Activated naive CD4-positive, alpha-beta T cell (primary cell): ENCODE measurements at regions not wholly inside any gene's neighbourhood (a gene's known extent, or its start where the extent isn't known, plus 50 kb on each side); places are given as distances from the start of the nearest gene placed in this dataset.

Experiments
- DNase-seq, 4 experiments: peaks; one replicate each; lab custom pipeline; 2025; lab: John Stamatoyannopoulos, UW

DNA sequence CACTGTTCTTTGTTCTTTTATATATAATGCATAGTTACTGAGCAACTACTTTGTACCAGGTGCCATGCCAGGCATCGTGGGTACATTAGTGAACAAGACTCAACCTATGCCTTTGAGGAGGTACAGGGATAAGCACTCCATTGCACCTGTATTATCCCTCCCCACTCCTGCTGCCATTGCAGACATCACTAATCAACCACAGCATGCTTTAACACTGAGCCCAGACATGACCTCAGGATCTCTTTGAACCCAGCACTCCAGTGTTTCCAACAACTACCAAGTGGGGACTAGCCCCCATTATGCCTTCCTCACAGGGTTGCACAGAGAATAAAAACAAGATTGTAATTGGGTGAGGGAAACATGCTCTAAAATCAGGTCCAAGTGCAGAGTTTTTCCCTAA is 60.5 kb upstream of the COL13A1 start:
- no peak for DNase-seq

DNA sequence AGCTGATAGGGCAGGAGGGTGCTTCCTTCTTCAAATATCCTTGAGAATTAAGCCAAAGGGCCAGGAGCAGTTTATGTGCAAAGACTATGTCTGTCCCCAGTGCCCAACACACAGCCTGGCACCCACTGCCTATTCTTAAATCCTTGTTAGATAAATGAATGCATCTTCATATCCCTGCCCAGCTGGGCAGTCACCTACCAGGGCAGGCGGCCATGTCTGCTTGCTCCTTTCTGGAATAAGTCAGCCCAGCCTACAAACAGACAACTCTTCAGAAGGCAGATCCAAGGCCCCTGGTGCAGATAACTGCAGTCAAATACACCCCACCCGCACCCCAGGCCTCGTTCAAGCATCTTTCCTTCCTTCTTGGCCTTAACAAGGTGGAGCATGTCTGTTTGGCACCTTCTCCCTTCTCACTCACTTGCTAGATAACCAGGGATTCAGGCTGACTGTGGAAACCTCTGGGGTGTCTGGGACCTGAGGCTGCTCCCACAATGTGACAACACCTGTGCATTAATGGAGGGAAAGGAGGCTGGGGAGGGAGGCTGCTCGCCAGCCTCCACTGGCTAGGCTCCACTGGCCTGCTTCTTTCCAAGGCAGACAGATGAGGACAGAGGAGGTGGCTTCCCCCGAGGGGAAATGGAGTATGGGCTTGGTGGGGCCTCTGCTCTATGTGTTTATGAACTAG is 59.9 kb upstream of the COL13A1 start:
- DNase-seq, result no peak

DNA sequence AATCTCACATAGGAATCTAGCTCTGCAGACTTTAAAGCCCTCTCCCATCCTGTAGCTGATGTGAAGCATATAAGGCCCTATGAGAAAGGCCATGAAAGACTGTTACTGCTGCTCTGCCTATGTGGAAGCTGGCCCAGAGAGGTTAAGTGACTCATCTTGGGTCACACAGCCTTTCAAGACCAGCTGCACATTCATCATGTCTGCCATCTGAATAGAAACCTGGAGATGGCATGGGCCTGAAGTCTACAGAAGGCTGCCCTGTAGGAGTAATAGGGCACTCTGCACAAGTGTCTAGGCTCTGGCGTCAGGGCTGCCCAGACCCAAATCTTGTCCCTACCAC is 59.4 kb upstream of the COL13A1 start:
- DNase-seq, result no peak

DNA sequence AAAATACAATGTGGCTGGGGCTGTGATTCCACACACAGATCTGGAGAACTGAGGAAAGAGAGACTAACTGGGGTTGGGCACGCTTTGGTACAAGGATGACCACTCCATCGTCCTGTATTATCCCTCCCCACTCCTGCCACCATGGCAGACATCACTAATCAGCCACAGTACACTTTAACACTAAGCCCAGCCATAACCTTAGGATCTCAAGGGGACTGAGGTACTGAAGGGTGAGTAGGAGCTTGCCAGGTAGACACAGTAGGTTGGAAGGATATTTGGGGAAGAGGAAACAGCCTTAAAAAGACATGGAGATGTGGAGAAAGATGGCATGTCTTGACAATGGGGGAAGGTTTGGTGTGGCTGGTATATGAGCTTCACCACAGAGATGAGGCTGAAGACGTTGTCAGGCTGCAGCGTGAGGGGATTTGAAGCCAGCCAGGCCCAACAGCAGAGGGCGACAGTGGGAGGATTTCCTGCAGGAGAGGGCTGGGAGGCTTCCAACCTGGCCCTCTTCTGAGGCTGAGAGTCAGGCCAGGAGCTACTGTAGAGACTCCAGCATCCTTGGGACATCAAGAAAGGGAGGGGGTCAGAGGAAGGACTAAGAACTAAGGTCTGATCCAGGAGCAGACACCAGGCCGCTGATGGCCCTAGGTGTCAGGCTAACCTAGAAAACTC is 58.6 kb upstream of the COL13A1 start:
- DNase-seq, result no peak

DNA sequence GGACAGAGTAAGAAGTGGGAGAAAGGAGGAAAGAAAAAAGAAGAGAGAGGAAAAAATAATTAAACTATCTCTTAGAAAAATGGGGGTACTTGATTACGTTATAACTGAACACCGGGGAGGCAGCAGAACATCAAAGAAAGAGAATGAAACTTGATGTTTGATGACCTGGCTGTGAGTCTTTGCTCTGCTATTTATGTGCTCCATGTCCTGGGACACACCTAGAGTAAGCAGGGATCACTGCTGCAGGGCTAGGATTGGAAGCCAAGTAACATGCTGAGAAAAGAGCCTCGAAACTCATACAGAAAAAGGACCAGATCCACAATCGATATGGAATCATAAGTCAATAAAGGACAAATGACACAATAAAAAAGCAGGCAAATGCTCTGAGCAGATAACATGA is 56.7 kb upstream of the COL13A1 start:
- DNase-seq, result no peak

DNA sequence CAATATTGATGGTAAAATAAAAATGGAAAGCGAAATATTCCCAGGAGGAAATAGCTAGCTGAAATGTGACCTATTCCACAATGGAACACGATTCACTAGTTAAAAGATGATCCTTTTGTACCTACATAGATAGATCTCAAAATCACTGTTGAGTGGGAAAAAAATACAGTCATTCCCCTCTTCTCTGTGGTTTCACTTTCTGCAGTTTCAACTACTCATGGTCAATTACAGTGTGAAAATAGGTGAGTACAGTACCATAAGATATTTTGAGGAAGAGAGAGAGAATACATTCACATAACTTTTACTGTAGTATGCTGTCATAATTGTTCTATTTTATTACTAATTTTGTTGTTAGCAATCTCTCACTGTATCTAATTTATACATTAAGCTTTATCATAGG is 56.0 kb upstream of the COL13A1 start:
- no peak for DNase-seq

DNA sequence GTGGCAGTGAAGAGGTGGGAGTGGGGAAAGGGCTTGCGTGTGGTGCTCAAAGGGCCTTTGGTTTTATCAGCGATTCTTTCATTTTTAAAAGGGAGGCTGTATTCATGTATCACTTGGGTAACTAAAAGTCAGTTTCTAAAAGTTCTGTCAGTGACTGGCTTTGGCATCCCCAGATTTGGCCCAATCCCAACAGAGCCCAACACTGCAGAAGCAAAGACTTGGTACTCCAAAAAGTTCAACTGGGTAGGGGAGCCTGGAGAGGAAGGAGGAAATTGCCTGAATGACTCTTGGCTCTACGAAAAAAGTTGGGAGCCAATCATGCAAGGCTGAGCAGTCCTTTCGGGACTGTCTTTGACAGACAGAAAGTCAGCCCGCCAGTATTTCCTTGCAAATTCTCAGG is 54.5 kb upstream of the COL13A1 start:
- DNase-seq, result no peak

DNA sequence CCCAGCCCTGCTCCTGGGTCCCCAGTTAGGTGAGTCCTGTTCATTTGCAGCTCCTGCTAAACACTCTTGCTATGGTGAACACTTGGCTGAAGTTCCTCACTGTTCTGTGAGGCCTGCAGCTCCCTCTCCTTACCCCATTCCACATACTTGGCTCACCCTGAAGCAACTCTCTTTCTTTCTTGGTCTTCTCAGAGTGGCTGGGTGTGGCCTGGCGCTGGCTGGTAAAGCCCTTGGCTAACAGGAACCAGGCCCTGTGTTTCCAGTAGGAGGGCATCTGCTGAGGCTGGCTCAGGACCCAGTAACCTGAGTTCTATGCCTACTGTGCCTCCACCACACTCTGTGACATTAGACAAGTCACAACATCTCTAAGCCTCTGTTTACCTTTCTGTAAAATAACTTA is 53.1 kb upstream of the COL13A1 start:
- no peak for DNase-seq

DNA sequence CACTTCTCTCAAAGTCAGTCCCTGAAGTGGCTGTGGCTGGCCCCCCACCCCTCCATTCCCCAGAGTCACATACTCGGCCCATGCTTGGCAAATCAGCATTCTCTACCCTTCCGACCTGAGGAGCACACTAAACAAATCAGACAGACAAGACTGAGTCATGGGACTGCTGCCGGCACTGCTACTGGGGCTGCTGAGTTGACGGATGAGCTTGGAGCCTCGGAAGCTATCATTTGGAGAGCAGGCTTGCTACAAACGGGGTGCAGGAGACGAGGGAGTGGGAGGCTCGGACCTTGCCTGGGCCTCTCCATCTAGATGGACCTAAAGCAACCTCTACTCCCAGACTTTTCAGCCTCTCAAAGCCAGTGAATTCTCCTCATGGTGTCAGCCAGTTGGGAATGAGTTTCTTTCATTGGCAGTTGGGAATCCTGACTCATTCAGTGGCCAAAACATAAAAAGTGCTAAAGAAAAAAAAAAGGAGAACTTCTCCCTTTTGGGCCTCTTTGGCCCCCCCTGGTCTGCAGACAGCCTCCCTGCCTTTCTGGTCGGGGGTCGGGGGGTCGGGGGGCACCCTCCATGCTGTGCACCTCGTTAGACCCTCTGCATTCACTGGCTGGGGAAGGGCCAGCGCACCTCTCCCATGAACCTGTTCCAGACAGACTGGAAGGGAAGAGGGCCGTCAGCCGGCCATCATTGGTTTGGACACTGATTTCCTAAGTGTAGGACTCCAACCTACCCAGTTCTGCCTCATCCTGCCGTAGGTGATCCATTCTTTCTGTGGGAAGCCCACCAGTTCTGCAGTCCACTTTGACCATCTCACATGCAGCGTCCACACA is 52.3 kb upstream of the COL13A1 start:
- DNase-seq, result no peak

DNA sequence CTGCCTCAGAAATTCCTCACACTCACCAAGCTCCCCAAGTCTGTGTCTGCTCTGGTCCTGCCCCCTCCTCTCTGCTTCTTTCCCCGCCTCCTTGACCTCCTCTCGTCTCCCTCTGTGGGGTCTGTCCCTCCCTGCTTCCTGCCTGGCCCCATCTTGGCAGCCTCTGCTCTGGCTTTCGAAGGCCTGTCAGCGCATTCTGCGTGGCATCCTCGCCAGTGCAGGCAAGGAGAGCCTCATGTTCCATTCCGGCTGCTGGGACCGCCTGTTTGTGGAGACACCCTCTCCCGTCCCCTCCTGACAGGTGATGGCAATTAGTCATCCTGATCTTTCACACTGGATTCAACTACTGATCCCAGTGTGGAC is 51.7 kb upstream of the COL13A1 start:
- DNase-seq, result no peak

DNA sequence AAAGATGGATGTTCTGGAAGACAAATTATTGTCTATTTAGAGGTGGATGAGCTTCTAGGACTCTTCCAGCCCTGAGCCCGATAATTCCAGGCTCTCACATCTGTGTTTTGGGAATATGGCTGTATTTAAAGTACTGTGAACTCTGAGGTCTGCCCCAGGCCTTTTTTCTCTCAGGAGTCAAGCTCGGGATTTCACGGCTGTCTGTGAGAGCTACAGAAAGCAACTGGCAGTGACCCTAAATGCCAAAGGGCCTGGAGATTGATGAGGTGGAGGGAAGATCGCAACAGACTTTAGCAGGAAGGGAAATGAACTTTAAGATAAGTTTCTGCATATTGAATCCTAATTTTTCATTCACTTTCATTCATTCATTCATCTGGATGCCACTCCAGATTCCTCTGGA is 51.0 kb upstream of the COL13A1 start:
- DNase-seq, result no peak

DNA sequence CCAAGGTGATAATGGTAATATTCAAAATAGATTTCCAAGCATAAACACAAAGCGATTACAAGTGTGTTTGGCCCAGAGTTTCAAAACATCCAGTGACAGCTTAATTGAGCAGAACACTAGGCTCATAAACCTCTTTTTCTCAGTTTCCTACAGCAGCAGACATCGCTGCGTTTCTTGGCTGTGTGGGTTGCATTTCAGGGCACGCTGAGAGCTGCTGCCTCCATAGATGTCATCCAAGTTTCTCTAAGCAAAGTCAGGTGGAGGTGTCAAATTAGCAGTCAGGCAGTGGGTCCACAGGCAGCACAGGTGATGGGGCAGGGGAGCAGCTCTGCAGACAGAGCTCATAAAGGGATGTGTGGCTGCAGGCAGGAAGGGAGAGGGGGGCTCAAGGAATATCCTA is 50.5 kb upstream of the COL13A1 start:
- no peak for DNase-seq
